ENCODE measurements at regions not wholly inside any gene's neighbourhood (a gene's known extent, or its start where the extent isn't known, plus 50 kb on each side); places are given as distances from the start of the nearest gene placed in this dataset.

GRCh38 chr2:12896318-12896982 lies 179.7 kb downstream of the TRIB2 start:
- TF ChIP-seq CTCF (IDR thresholded peaks at IDR 0.05; ENCODE audit: insufficient read depth, low read length, poor library complexity, severe bottlenecking), result no peak
- no peaks in the 10 kb centered on the region for H3K36me3 ChIP-seq (ENCODE audit: control insufficient read depth, insufficient read depth, low read length)
- no peak for DNase-seq (ENCODE audit: low read depth)
- H3K27me3 ChIP-seq (ENCODE audit: control insufficient read depth, insufficient read depth, low read length), result no peaks in the 10 kb centered on the region
- no peak overlapping the region for H3K4me3 ChIP-seq (ENCODE audit: low read depth, low read length)

GRCh38 chr2:12897181-12897580 lies 180.4 kb downstream of the TRIB2 start:
- no peak overlapping the region for H3K4me3 ChIP-seq (ENCODE audit: low read depth, low read length)
- H3K36me3 ChIP-seq (ENCODE audit: control insufficient read depth, insufficient read depth, low read length), result no peaks in the 10 kb centered on the region
- TF ChIP-seq CTCF (IDR thresholded peaks at IDR 0.05; ENCODE audit: insufficient read depth, low read length, poor library complexity, severe bottlenecking), result no peak
- no peak for DNase-seq (ENCODE audit: low read depth)
- H3K27me3 ChIP-seq (ENCODE audit: control insufficient read depth, insufficient read depth, low read length), result no peaks in the 10 kb centered on the region

- TF ChIP-seq CTCF (IDR thresholded peaks at IDR 0.05; ENCODE audit: insufficient read depth, low read length, poor library complexity, severe bottlenecking), result no peak
- no peak for DNase-seq (ENCODE audit: low read depth)
- no peaks in the 10 kb centered on the region for H3K27me3 ChIP-seq (ENCODE audit: control insufficient read depth, insufficient read depth, low read length)
- H3K4me3 ChIP-seq (ENCODE audit: low read depth, low read length), result no peak overlapping the region
- H3K36me3 ChIP-seq (ENCODE audit: control insufficient read depth, insufficient read depth, low read length), result no peaks in the 10 kb centered on the region
Measured at GRCh38 chr2:12903272-12903671, 186.5 kb downstream of the TRIB2 start.

- TF ChIP-seq CTCF (IDR thresholded peaks at IDR 0.05; ENCODE audit: insufficient read depth, low read length, poor library complexity, severe bottlenecking), result no peak
- no peak overlapping the region for H3K4me3 ChIP-seq (ENCODE audit: low read depth, low read length)
- no peaks in the 10 kb centered on the region for H3K27me3 ChIP-seq (ENCODE audit: control insufficient read depth, insufficient read depth, low read length)
- H3K36me3 ChIP-seq (ENCODE audit: control insufficient read depth, insufficient read depth, low read length), result no peaks in the 10 kb centered on the region
- no peak for DNase-seq (ENCODE audit: low read depth)
Measured at GRCh38 chr2:12910431-12910830, 193.7 kb downstream of the TRIB2 start.

DNA sequence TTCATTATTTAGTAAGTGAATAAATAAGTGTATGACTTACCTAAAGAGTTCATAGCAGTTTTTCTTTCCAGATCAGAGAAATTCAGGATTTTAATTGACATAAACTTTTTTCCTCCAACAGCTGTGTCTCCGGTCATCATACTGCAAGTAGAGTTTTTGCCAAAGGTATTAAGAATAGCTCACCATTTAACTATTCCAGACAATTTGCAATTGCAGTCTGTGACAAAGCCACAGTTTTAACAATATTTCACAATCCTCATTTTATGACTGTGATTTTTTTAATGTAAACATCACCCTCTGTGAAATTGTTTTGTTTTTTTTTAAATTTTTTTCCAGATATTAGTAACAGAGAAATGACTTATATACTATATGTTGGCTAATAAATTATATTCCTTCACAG lies 199.1 kb downstream of the TRIB2 start:
- H3K4me3 ChIP-seq (ENCODE audit: low read depth, low read length), result no peak overlapping the region
- no peaks in the 10 kb centered on the region for H3K27me3 ChIP-seq (ENCODE audit: control insufficient read depth, insufficient read depth, low read length)
- no peak for TF ChIP-seq CTCF (IDR thresholded peaks at IDR 0.05; ENCODE audit: insufficient read depth, low read length, poor library complexity, severe bottlenecking)
- no peak for DNase-seq (ENCODE audit: low read depth)
- no peaks in the 10 kb centered on the region for H3K36me3 ChIP-seq (ENCODE audit: control insufficient read depth, insufficient read depth, low read length)

Data from kidney epithelial cell (primary cell).